HG03196 (cell line): ENCODE measurements at regions not wholly inside any gene's neighbourhood (a gene's known extent, or its start where the extent isn't known, plus 50 kb on each side); places are given as distances from the start of the nearest gene placed in this dataset.
"Not testable (repeated sequence)": the region's sequence is repeated elsewhere in the genome, so short reads cannot be mapped to it uniquely, and the experiment has no call there.

Experiments
- ATAC-seq: cut with Tn5 transposase; IDR thresholded peaks from one replicate; pipeline ENCODE4 v1.9.1; 2021; ENCODE audit not compliant: unreplicated experiment

DNA sequence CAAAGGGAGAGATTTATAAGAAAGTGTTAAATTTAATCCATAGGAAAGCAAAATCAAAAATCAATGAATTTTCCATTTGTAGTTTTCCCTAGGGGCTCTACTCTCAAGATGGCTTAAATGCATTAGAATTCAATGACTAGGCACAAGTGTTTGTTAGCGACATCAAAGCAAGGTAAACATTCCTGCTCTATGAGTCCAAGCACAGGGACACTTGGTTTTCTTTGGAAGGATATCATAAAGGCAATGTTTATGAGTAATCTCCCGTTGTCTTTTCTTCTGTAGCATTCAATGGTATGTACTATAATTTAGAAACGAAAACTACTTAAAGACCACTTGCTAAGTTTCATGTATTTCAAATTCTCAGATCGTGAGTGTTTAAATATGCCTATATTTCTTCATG is 54.8 kb upstream of the ZNF717 start:
- not testable (repeated sequence) for ATAC-seq

GRCh38 chr3:75850301-75851008 is 65.1 kb upstream of the ZNF717 start:
- not testable (repeated sequence) for ATAC-seq

DNA sequence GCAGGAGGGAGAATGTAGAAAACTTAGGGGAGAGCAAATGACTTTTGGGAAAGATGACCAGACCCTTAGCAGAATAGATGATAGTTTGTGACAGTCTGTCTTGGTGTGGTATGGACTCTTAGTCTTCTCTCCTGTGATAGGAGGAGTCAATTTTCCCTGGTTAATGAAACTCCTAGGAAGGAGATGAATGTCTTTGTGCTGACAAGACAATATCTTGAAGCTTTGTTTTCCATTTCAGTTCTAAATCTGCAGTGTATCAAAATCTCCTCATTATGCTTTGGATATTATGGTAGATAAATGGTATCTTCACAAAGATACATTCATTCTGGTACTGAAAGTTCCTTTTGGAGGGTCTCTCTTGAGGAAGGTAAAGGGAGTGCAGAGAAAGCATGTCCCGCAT is 77.8 kb upstream of the ZNF717 start:
- ATAC-seq, result no peak

GRCh38 chr3:75863878-75864277 is 78.5 kb upstream of the ZNF717 start:
- ATAC-seq, result no peak

DNA sequence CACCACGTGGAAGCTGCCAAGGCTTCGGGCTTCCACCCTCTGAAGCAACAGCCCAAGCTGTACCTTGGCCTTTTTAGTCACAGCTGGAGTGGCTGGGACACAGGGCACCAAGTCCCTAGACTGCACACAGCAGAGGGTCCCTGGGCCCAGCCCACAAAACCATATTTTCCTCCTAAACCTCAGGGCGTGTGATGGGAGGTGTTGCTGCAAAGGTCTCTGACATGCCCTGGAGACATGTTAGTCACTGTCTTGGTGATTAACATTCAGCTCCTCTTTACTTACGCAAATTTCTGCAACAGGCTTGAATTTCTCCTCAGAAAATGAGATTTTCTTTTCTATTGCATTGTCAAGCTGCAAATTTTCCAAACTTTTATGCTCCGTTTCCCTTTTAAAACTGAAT is 98.4 kb upstream of the ZNF717 start:
- not testable (repeated sequence) for ATAC-seq

DNA sequence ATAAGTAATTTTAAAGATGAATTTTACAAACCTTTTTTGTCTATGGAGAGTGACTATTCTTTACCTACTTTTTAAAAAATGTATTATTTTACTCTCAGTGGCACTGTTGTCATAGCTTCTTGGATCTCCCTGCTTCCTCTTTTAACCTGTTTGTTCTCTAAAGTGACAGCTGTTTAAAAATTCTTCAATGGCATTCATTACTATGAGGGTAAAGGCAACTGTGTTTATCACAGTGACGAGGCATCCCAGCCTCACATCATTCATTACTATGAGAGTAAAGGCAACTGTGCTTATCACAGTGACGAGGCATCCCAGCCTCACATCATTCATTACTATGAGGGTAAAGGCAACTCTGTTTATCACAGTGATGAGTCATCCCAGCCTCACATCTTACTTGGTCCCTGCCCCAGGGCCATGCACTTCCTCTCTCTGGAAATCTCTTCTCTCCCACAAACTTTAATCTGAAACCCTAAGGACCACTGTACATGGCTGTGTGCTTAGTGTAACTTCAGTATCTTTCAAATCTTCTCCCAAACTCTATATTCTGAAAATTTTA is 101.7 kb upstream of the ZNF717 start:
- no peak for ATAC-seq

GRCh38 chr3:75894234-75894633 is 108.9 kb upstream of the ZNF717 start:
- ATAC-seq, result no peak

- ATAC-seq, result no peak
These were observed 110.9 kb upstream of the ZNF717 start for GRCh38 chr3:75896265-75896664.

DNA sequence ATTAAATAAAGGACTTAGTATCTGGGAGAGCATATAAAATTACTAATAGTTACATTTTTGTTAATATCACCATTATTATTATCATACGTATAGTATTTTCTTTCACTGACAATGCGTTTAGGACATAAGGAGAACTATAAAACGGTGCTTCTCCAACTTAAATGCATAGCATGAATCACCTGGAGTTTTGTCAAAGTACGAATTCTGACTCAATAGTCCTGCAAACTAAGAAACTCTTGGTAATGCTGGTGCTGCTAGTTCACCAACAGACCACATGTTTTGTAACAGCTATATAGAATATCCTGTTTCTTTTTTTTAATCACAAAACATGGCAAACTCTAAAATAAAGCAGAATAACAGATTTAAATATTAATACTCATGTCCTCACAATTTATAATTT is 116.1 kb upstream of the ZNF717 start:
- not testable (repeated sequence) for ATAC-seq

DNA sequence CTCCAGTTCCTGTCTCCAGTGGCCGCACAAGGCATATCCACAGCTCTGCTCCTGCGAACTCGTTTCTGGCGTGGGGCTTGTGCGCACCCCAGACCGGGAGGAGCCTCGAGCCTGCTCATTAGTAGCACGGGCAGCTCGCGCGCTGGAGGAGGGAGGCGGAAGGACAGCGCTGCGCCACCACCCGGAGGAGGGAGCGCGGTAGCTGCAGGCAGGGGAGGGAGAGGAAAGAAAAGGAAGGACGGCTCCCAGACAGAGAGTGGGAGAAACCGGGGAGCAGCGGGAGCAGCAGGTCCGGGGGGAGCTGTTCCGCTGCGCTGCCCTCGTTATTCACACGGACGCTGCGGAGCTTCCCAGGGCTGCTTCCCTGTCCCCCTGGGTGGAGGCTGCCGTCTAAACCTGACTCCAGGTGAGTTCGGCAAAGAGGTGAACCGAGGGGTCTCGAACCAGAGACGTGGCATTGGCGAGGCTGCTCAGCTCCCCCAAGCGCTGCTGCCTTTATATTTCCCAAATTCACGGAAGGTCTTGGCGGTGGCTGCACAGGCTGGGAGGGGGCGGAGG is 121.3 kb upstream of the ZNF717 start:
- no peak for ATAC-seq

GRCh38 chr3:75913800-75914350 is 128.5 kb upstream of the ZNF717 start:
- no peak for ATAC-seq

DNA sequence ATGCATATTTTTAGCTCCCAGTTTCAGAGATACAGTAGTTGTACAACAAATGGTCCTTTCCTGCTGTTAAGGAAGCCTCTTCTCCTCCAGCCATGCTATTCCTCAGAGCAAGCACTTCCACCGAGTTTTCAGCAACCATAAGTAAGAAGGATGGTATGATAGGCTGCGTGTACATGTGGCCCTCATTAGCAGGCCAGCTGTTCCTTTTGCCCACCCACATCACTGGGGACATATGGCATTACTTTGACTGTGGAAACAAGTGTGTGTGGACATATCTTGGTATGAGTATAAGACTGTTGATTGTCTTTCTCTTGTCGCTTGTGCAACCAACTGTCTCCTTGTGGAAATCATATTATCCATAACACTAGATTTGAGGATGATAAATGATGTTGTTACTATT is 129.4 kb upstream of the ZNF717 start:
- not testable (repeated sequence) for ATAC-seq

- no peak for ATAC-seq
These were observed 153.6 kb upstream of the ZNF717 start for GRCh38 chr3:75938921-75939320.

GRCh38 chr3:75951941-75952340 is 166.6 kb upstream of the ZNF717 start:
- no peak for ATAC-seq

DNA sequence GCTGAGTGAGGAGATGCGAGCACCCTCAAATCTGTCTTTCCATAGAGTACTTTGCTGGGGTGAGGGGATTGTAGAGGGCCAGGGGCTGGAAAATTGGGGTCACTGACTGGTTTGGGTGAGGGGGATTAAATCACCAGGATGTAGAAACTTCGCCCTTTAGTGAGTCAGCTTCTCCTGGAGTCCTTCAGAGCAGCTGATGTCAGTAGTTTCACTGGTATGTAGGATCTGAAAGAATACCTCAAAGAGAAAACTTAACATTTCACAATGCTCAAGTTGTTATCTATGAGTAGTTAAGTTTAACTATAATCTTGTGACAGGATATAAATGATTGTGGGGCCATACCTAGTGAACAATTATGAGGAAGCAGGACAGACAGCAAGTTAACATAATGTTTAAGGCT is 174.7 kb upstream of the ZNF717 start:
- not testable (repeated sequence) for ATAC-seq

DNA sequence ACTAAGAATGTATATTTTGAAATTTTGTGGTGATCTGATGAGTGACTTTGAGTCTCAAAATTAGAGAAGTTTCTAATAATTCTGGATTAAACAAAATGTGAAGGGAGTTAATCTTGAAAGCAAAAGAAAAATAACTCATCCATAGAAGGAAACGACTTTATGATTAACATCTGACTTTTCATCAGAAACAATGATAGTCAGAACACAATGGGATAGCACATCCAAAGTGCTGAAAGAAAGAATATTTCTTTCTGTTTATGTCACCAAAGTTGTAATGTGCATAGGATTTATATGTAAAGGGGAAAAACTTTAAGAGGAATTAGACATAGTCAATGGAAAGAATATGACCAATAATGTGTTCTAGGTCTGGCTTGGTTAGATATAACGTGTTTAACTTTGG is 176.7 kb upstream of the ZNF717 start:
- ATAC-seq, result not testable (repeated sequence)

DNA sequence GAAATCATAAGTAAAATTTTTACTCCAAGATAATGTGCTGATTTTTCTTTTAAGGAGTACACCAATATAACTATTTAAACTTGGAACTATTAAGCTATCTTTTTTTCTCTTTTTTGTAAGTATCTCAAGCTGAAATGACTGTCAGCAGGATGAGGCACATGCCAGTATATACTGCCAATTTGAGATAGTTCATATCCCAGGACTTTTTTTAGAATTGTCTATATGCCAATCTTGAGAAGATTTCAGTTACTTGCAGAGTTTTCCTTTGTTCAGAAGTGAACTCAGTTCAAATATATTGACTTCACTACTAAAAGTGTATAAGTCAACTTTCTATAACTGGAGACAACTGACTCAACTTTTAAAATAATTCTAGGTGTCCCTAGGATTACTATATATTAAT is 181.7 kb upstream of the ZNF717 start:
- ATAC-seq, result no peak

GRCh38 chr3:75978686-75979085 is 193.3 kb upstream of the ZNF717 start:
- no peak for ATAC-seq

DNA sequence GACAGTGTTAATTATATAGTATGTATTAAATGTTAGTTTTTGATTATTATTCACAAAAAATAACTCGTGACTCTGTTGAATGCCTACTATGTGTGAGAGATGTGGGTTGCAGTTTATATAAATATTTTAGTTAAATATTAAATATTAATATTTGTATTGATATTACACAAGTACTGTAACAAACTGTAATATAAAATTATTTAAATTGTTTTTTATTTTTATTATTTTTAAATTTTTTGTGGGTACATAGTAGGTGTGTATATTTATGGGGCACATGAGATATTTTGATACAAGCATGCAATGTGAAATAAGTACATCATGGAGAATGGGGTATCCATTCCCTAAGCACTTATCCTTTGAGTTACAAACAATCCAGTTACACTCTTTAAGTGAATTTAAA is 196.1 kb upstream of the ZNF717 start:
- ATAC-seq, result no peak

DNA sequence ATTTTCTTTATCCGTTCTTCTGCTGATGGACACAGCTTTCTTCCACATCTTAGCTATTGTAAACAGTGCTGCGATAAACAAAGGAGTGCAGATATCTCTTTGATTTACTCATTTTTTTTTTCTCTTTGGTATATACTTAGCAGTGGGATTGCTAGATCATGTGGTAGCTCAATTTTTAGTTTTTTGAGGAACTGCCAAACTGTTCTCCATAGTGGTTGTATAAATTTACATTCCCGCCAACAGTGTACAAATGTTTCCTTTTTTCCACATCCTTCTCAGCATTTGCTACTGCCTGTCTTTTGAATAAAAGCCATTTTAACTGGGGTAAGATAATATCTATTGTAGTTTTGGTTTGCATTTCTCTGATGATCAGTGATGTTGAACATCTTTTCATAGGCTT is 196.8 kb upstream of the ZNF717 start:
- ATAC-seq, result no peak

GRCh38 chr3:75983111-75983510 is 197.8 kb upstream of the ZNF717 start:
- no peak for ATAC-seq

DNA sequence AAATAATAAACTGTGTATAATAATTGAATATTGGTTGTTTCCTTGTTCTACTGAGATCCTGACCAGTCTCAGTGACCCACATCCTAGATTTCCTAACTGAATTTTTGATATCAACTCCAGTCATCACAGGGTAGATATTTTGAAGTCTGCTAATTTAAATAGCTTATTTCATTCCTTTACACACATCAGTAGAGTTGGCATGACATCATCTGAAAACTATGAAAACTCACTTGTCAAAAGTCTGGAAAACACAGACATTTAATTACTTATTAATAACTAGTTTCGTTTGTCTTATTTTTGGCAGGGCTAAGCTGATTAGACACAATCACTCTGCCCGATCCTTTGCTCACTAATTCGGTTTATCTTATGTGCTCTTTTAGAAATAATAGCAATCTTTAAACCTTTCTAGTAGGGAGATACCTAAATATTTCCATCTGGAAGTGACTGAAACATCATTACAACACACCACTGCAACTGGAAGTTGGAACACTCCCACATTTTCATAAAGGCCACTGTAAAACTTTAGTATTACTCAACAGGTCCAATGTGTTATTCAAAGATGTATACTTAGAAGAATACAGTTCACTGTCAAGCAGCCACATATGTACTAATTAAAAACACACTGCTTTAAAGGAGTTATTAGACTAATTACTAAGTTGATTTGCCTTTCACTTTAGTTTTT is 198.4 kb upstream of the ZNF717 start:
- ATAC-seq, result no peak
